ENCODE measurements at regions not wholly inside any gene's neighbourhood (a gene's known extent, or its start where the extent isn't known, plus 50 kb on each side); places are given as distances from the start of the nearest gene placed in this dataset.

DNA sequence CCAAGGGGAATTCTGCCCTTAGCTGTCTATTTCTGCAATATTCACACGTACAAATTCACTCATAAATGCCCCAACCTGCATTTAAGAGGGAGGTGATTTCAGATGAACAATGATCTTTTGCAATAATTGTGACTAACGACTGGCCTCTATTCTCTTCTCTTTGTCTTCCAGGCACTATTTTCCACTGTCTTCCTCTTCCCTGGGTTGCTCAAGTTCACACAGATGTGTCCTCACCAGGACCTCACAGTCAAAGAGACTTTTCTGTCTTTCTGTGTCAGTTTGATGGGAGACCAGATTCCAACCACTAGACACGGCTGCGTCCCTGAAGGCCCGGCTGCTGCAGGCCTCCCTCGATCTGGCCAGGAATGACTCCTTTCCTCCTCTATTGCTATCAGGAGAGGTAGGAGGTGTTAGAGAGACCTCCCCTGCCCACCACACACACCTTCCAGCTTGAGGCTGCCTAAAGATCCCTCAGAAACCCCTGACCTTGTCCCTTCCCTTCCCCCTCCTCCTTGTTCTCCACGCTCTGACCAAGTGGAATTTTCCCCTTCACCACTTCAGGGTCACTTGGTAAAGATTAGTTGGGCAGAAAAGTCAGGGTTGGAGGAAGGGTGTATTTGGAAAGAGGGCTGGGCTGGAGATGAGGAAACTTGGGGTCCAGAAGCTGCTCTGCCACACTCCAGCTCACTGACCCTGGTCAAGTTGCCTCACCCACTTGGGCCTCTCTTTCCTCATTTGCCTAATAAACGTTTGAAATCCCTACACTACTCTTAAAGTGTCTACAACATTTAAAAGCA, 109.2 kb upstream of the COPS8 start:
- no peak for DNase-seq (ENCODE audit: low read depth in 3 of 3, low spot score in 2 of 3)

DNA sequence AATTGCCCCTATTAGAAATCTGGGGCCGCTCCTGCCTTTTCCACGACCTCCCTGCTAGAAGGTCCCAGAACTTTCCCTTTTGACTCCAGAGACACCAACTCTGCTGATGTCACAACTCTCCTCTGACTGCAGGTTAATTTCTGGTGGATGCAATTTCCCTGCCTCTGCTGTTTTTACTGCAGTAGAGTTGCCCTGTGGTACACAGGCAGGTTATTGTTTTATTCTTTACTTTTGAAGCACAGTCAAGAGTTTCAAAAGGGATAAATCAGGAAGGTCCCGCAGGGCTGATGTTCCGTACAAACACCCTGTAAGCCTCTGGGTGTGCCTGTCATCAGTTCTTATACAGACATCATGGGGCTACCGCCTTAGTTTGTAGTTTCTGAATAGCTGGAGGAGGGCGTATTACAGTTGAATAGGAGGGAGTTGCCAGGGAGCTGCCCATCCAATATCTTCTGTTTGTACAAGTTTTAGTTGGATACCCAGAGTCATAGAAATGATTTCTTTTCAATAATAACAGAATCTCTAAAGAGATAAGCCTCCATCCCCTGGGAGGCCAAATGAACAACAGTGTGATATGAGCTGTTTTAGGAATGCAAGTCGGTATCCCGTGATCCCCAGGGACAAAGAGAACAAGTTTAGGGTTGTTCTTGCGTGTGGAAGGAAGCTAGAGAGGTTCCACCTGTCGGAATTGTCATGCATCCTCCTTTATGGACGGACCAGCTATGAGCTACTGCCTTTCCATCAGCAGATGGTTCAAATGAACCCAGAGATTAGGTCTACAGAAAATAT, 108.4 kb upstream of the COPS8 start:
- DNase-seq (ENCODE audit: low read depth in 3 of 3, low spot score in 2 of 3): no peak

DNA sequence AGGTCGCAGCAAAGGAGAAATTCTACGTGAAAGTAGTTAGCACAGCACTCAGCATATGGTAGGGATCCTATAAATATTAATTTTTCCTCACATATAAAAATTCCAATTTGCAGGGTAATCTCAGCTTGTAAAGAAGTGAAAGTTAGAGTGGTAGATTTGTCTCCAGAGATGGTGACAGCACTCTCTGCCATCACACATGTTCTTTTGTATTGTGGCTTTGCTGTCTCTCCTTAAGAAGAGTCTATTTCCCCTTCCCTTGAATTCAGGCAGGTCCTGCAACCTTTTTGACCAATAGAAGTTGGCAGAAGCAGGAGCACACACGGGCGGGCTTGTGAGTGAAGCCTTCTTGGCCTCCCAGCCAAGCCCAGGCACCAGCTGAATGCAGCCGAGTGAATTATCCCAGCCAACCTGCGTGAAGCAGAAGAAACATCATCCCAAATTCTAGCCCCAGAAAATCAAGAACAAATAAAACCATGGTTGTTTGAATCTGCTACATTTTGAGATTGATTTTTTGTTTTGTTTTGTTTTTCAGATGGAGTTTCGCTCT, 107.8 kb upstream of the COPS8 start:
- no peak for DNase-seq (ENCODE audit: low read depth in 3 of 3, low spot score in 2 of 3)

DNA sequence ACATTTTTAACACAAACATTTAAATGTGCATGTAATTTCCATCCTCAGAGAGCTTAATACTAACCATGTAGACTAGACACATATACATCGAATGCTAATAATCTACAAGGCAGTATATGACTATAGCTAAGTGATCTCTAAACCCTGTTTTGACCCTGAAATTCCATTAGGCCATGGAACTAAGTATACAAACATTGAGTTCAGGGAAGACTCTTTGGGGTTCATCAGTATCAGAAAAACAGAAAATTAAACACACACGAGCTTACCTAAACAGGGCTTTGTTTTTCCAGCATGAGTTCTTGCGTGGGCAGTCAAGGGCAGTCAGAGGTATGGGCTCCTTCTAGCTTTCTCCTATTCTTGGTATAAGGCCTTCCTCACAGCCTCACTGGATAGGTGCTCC, 106.0 kb upstream of the COPS8 start:
- no peak for DNase-seq (ENCODE audit: low read depth in 3 of 3, low spot score in 2 of 3)

DNA sequence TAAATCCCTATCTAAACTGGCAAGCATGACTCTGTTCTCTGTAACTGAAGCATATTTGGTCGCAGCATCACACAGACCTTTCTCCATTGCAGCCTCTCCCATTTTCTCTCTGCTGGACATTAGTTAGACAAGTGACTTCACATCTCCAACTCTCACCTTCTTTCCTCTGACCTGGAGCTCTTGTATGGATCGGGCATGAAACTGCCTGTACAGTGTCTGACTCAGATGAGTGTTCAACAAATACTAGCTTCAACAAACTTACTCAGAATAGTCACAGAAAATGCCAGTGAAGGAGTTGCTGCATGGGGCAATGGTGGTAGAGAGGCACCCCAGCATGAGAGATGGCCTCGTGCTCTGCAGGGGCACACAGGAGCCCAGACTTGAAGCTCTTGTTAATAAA, 104.7 kb upstream of the COPS8 start:
- DNase-seq (ENCODE audit: low read depth in 3 of 3, low spot score in 2 of 3): no peak

DNA sequence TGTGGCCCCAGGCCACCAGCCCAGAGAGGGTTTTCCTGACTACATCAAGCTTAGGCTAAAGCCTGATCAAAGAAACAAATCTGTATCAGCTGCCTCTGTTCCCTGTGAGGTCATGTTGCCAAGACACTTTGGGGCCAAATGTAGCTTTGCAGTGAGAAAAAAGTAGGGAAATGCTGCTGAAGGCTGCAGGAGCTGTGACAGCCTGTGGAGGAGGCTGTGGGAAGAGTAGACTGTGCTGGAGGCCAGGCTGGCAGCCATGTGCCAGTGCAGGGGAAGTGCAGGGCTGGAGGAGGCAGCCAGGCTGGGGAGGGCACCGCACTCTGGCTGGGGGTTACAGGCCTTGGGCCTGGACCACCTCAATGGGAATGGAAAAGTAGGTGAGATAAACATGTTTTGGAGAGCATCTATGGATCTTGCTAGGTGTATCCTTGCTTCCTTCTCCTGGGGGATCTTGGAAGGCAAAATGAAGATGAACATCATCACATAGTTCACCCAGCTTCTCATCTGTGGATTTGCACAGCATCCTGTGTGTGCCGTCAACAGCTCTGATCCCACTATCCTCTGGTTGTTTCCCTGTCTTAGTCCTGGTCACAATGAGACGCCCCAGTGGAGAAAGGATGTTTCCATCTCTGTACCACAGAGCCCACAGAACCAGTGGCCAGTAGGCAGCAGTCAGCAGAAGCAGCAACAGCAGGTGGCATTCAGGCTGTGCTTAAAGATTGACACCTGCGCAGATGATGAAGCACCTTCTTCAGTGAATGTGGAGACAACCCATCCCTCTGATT, 103.8 kb upstream of the COPS8 start:
- no peak for DNase-seq (ENCODE audit: low read depth in 3 of 3, low spot score in 2 of 3)

DNA sequence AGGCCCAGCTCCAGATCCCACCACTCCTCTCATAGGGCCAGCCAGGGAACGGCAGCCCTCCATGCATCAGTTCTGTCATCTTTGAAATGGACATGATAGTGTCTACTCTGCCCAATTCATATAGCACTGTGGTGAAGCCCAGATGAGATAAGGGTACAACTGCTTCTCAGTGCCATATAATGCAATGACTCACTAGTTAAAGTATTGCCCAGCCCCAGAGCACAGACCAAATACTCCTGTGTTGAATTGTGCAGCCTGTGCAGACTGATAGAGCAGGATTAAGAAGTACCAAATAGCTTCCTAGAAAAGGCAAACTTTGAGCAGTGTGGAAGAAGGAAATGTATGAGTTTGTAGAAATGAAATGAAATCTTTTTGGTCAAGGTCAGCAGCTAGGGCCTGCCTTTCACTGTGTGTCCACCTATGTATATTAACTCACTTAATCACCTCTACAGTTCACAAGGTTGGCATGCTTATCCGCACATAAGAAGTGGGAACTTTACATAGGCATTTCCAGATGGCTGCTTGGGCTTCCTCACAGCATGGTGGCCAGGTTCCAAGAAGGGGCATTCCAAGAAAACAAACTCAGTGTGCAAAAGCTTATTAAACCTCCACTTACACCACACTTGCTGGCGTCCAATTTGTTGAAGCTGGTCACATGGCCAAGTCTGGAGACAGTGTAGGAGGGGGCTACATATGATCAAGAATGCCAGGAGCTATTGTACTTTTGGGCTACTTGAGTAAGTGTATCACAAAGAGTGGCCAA, 102.8 kb upstream of the COPS8 start:
- no peak for DNase-seq (ENCODE audit: low read depth in 3 of 3, low spot score in 2 of 3)

DNA sequence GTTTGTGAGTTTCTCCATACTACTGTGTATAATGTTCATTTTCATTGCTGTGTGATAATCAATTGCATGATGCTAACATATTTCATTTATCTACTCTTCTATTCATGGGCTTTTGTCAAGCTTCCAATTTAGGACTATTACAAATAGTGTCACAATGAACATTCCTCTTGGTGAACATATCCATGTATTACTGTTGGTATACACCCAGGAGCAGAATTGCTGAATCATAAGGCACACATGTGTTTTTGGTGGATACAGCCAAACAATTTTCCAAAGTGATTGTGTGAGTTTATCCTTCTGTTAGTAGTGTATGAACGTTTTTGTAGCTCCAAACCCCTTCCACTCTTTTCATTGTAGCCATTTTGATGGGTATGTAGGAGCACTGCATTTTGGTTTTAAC, 101.6 kb upstream of the COPS8 start:
- no peak for DNase-seq (ENCODE audit: low read depth in 3 of 3, low spot score in 2 of 3)

DNA sequence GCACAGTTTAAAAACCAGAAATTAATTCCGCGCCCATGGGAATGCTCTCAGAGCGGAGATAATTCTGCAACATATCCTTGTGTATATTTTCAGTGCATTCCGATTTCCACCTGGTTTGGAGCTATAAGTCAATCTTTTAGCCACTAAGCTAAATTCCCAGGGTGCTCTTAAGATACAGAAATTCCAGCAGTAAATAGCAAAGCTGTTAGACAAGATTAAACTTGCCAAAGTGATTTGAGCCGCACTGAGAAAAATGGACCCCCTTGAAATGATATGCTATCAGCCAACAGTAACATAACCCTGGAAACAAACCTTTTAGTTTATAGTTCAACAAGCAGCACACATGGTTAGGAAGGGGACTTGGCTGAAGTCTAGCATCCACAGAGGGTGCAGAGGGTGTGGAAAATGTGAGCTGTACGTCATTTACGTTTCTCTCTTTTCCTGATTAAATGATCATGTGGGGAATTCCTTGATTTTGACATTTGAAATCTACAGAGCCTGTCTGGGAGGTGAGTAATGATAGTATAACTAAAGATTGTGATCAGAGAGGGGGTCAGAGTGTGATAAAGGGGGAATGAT, 99.8 kb upstream of the COPS8 start:
- no peak for DNase-seq (ENCODE audit: low read depth in 3 of 3, low spot score in 2 of 3)

DNA sequence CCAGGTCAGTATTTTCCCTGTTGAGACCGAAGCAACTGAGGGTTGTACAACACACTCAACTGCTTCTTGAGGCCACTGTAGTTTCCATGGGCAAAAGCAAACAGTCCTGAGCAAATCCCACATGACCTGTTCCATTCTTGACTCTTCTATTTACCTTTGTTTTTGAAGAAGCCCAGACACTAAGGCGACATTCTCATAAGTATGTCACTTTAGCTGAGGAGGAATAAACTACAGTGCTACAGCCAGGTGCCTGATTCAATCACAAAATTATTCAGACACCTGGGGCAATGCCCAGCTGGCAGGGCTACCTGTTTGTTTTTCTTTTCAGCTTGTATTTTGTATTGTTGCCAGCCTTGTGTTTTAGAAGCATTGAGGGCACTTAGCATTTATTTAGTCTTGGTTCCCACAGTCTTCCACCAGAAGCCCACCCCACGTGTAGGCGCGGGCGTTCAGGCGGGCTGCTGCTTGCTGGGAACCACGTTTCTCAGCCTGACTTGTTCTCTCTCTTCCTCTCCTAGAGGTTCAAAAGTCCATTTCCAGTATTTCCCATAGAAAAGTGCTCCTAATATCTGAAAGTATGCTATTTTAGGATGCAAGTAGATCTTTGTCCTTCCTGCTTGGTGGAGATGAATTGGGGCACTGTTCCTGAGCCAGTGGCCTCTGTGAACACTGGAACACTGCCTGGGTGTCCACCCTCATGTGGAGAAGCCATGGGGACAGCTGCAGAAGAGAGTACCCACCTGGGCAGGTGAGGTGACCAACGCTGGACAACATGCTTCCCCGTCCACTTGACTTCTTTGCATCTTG, 99.0 kb upstream of the COPS8 start:
- no peak for DNase-seq (ENCODE audit: low read depth in 3 of 3, low spot score in 2 of 3)

DNA sequence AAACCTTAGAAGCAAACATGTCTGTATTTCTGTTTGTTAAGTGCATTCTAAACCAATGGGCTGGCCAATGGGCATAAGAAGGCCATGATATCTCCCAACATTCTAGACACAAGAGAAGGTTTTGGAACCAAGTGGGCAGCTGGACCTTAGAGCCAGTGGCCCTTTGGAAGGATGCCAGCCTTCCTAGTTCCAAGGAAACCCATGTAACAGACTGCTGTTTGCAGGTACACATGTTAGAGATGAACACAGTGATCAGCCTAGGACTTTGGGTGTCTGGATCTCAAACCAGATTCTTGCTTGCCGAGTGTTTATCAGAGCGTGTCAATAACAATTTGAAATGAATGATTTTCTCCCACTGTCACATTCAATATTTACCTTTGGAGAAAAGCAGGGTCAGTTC, 97.5 kb upstream of the COPS8 start:
- no peak for DNase-seq (ENCODE audit: low read depth in 3 of 3, low spot score in 2 of 3)

DNA sequence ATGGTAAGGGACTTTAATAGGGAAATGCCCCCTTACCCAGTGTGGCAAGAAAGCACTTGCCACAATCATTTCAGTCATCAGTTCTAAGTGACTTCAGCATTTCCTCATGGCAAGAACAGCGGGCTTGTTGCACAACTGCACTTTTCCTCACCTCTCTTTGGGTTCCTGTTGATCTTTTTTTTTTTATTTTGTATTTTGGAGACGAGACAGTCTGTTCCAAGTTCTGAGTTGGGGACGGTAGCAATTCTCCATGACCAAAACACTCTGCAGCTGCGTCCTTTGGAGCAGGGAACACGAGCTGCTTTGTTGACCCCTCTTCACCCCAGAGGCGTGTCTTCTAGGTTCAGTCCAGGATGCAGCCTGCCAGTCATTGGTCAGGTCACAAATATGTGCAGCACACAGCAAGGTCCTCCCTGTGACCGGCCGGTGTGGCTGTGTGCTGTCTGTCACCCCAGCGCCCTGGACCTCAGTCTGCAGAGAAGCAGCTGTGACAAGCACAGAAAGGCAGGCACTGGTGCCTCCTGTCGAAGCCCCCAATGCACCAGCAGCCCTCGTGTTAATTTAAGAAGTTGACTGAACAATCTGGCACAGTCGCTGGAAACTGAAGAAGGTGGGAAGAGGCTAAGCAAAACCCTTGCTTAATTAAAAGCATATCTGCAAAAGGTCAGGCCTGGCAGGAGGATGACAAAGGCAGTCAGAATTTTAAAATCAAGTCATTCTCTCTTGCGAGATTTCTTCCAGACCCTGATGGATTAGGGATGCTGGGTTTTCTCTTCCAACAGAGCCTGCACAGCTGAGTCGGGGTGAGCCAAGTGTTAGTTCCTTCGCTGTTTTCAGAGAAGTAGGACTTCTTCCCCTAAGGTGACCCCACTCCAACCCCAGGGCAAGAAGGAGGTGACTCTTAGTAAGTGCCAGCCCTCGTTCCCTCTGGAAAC, 96.7 kb upstream of the COPS8 start:
- DNase-seq (ENCODE audit: low read depth in 3 of 3, low spot score in 2 of 3): no peak

DNA sequence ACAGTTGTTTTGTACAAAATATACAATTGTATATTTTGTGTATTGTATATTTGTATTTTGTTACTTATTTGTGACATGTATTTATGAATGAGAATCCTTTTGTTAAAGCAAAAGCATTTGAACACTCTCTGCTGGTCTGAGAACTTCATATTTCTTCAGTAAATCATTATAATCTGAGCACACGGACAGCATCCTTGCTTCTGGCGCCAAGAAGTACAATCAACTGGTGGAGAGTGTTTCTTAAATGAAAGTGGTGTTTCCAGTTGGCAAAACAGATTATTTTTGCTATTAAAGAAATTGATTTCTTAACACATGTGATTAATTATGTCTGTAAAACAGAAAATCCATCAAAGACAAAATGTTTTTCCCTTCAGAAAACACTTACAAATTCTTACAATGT, 95.1 kb upstream of the COPS8 start:
- DNase-seq (ENCODE audit: low read depth in 3 of 3, low spot score in 2 of 3): no peak

DNA sequence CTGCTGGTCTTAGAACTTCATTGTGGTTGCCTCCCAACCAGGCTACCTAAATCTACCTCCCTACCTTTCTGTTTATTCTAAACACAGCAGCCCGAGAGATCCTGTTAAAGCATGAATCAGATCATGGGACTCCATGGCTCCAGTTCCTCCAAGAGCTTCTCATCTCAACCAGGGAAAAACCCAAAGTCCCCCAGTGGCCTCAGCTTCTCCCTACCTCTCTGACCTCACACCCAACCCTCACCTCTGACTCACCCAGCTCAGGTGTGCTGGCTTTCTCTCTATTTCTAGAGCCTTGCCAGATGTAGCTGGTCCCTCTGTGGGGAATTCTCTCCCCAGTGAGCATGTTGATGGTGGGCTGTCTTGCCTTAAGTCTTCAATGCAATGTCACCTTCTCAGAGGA, 93.8 kb upstream of the COPS8 start:
- DNase-seq (ENCODE audit: low read depth in 3 of 3, low spot score in 2 of 3): no peak

DNA sequence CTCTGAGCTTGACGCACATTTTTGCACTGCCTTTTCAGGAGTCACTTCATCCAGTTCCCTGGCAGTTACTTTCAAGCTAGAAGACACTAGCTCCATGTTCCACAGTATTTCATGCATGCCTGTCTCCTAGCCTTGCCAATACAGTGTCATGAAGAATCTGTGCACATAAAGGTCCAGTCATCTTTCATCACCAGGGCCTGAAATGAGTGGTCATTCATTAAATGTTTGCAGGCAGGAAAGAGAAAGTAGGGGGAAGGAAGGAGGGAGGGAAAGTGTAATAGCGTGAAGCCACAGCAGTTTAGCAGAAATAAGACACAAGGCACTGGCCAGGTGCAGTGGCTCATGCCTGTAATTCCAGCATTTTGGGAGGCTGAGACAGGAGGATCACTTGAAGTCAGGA, 92.4 kb upstream of the COPS8 start:
- no peak for DNase-seq (ENCODE audit: low read depth in 3 of 3, low spot score in 2 of 3)

DNA sequence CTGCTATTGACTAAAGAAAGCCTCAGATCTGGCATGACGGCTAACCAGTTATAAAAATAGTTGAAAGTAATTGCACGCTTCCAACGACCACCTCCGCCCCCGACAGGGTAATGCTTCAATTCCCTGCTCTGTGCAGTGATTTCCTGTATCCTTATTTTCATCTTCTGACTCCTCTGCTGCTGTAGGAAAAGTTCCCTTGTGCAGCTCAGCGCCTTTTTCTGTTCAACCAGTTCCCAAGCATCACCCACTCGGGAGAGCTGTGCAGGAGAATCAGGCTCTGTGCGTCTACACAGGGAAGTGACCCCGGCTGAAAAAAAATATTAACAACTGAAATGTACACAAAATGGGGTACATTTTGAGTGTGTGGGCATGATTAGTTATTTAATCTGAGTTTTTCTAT, 91.3 kb upstream of the COPS8 start:
- no peak for DNase-seq (ENCODE audit: low read depth in 3 of 3, low spot score in 2 of 3)

DNA sequence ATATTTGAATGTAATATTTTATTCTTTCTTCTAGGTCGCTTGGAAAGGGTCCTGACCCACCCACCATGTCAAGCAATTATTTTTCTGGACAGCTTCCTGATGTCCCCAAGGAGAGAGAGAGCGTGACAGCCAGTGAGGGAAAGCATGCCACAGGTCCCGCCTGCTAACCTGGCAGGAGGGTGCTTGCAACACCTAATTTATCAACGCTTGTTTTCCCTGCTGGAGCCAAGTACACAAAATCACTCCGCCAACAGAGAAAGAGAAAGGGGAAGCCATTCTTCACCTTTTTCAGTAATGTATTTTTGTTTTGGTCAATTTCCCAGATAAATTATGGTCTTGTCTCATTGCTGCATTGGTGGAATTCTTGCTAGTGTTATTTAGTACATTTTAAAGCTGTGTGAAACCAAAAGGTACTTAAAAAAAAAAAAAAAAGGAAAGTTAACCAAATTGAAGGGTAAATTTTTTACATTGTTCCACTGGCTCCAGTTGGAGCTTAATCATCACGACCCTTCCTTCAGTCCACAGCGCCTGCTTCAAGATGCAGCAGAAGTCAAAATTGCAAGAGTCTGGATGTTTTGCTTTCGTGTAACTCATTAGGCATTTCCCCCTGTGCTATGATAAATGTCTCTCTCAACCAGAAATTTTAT, 88.5 kb upstream of the COPS8 start:
- DNase-seq (ENCODE audit: low read depth in 3 of 3, low spot score in 2 of 3): no peak

DNA sequence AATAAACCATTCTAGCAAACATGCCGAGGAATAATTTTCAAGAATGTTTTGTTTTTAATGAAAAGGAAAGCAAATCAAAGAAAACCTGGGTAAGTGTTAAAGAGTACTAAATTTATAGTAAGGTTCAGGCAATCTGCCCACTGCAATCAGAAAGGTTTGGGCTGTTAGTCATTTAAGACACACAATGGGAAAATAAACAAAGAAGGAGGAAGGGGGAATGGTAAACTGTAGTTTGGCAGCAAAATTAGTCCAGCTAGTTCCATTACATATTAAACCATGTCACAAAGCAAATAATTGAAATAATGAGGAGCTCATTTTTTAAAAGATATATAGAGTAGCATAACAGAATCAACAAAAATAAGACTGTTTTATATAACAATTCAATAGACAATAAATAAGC, 87.5 kb upstream of the COPS8 start:
- DNase-seq (ENCODE audit: low read depth in 3 of 3, low spot score in 2 of 3): no peak
